ENCODE measurements at regions not wholly inside any gene's neighbourhood (a gene's known extent, or its start where the extent isn't known, plus 50 kb on each side); places are given as distances from the start of the nearest gene placed in this dataset.

GRCh38 chr18:21162786-21163185 lies 51.2 kb upstream of the ROCK1 start:
- no peak for DNase-seq (ENCODE audit: low read depth in 4 of 4, low spot score in 2 of 4)

GRCh38 chr18:21163647-21164547 lies 52.3 kb upstream of the ROCK1 start:
- DNase-seq (ENCODE audit: low read depth in 4 of 4, low spot score in 2 of 4) = no peak

GRCh38 chr18:21164548-21165095 lies 53.0 kb upstream of the ROCK1 start:
- no peak for DNase-seq (ENCODE audit: low read depth in 4 of 4, low spot score in 2 of 4)

GRCh38 chr18:21167641-21168377 lies 56.2 kb upstream of the ROCK1 start:
- peak in 1 of 4 donors; percentile 41 for DNase-seq (ENCODE audit: low read depth in 4 of 4, low spot score in 2 of 4)

- no peak for DNase-seq (ENCODE audit: low read depth in 4 of 4, low spot score in 2 of 4)
These were observed 57.3 kb upstream of the ROCK1 start for GRCh38 chr18:21168880-21169279.

- no peak for DNase-seq (ENCODE audit: low read depth in 4 of 4, low spot score in 2 of 4)
These were observed 64.2 kb upstream of the GREB1L start for GRCh38 chr18:21177822-21178221.

- DNase-seq (ENCODE audit: low read depth in 4 of 4, low spot score in 2 of 4) = peak in 3 of 4 donors; percentile 32 to 60 (median 37)
These were observed 62.3 kb upstream of the GREB1L start for GRCh38 chr18:21179590-21180220.

- DNase-seq (ENCODE audit: low read depth in 4 of 4, low spot score in 2 of 4) = no peak
These were observed 61.4 kb upstream of the GREB1L start for GRCh38 chr18:21180588-21180987.

GRCh38 chr18:21181766-21182165 lies 60.3 kb upstream of the GREB1L start:
- no peak for DNase-seq (ENCODE audit: low read depth in 4 of 4, low spot score in 2 of 4)

- DNase-seq (ENCODE audit: low read depth in 4 of 4, low spot score in 2 of 4) = no peak
These were observed 58.4 kb upstream of the GREB1L start for GRCh38 chr18:21183670-21184069.

- DNase-seq (ENCODE audit: low read depth in 4 of 4, low spot score in 2 of 4) = no peak
These were observed 57.5 kb upstream of the GREB1L start for GRCh38 chr18:21184396-21184996.

- no peak for DNase-seq (ENCODE audit: low read depth in 4 of 4, low spot score in 2 of 4)
These were observed 54.1 kb upstream of the GREB1L start for GRCh38 chr18:21187886-21188285.

GRCh38 chr18:21191596-21192307 lies 50.3 kb upstream of the GREB1L start:
- DNase-seq (ENCODE audit: low read depth in 4 of 4, low spot score in 2 of 4) = no peak
